Kidney epithelial cell (primary cell): ENCODE measurements at regions not wholly inside any gene's neighbourhood (a gene's known extent, or its start where the extent isn't known, plus 50 kb on each side); places are given as distances from the start of the nearest gene placed in this dataset.

Experiments
- DNase-seq: peaks from one replicate; pipeline ENCODE4 v3.0.0-alpha.2; 2010; ENCODE audit warnings: low read depth
- H3K27me3 ChIP-seq: 2 replicates; pipeline ENCODE4 v1.6.0; 2011; ENCODE audit warnings: low read length; ENCODE audit not compliant: control insufficient read depth, insufficient read depth
- H3K36me3 ChIP-seq: 2 replicates; pipeline ENCODE4 v1.5.1; 2011; ENCODE audit warnings: low read length; ENCODE audit not compliant: control insufficient read depth, insufficient read depth
- H3K4me3 ChIP-seq: 2 replicates; pipeline ENCODE4 v1.5.1; 2011; ENCODE audit warnings: low read depth, mild to moderate bottlenecking, control low read depth, low read length
- CTCF ChIP-seq: IDR thresholded peaks from 2 replicates; pipeline ENCODE4 v1.5.1; 2011; ENCODE audit warnings: mild to moderate bottlenecking, moderate library complexity, low read length, control low read depth, inconsistent platforms; ENCODE audit not compliant: insufficient read depth, poor library complexity, severe bottlenecking

DNA sequence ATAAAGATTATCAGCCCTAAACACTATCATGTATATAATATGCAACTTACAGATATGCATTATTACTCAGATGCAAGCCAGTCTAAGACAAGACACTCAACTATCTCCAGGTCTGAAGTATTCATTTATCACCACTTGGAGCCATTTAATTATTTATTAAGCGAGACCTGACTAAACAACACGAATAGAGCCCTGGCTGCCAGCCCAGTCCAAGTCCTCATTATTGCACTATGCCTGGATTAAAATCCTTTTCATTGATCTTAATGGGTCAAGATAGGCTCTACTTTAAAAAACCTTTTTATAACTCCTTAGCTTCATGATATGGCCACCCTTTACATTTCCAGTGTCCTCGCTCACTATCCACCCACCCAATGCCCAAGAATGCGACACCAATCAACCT lies 183.1 kb upstream of the MARCKS start:
- Histone ChIP-seq H3K4me3 (no peak overlapping the region), H3K36me3 (no peaks in the 10 kb centered on the region), H3K27me3 (no peaks in the 10 kb centered on the region)
- no peak for TF ChIP-seq CTCF
- no peak for DNase-seq

DNA sequence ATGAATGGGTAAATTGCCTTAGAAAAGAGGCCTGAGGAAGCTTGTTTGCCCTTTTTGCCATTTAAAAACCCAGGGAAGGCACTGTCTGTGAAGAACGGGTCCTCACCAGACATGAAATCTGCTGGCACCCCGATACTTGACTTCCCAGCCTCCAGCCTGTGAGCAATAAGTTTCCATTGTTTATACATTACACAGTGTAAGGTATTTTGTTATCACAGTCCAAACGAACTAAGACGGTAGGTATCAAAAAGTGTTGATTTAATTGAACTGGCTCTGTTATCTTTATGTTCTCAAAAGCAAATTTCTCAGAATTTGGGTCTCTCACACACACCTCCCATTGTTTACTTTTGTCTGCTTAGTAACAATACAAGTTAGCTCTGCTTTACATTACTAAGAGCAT lies 181.1 kb upstream of the MARCKS start:
- Histone ChIP-seq H3K36me3 (no peaks in the 10 kb centered on the region), H3K4me3 (no peak overlapping the region), H3K27me3 (no peaks in the 10 kb centered on the region)
- DNase-seq, result no peak
- TF ChIP-seq CTCF, result no peak

DNA sequence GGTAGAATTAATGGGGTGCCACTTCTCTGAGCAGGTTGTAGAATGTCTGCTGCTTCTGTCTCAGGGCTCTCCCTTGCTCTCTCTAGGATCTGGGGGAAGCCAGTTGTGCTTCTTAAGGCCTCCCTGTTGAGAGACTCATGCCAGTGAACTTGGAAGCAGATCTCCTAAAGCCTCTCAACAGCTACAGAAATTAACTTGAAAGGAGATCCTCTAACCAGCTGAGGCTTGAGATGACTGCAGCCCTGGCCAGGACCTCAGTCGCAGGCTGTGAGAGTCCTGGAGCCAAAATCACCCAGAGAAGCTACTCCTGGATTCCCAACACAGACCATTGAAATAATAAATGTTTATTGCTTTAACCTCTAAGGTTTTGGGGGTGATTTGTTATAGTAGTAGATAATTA lies 180.2 kb upstream of the MARCKS start:
- DNase-seq, result no peak
- no peak for TF ChIP-seq CTCF
- H3K36me3 ChIP-seq, result no peaks in the 10 kb centered on the region
- H3K27me3 ChIP-seq, result no peaks in the 10 kb centered on the region
- no peak overlapping the region for H3K4me3 ChIP-seq

DNA sequence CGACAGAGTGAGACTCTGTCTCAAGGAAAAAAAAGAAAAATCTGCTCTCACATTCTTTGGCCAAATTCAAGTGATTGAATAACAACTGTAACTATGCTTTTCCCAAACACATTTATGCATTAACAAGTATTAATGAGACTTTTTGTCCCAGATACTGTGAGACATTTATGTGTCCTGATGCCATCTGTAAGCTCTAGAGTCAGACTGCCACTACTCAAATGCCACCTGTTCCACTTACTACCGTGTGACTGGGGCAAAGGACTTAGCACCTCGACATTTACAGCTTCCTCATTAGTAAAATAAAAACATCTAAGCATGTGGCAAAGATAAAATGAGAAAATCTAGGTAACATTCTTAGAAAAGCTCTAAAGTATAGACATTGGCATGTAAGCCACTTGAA lies 178.1 kb upstream of the MARCKS start:
- Histone ChIP-seq H3K27me3 (no peaks in the 10 kb centered on the region), H3K4me3 (no peak overlapping the region), H3K36me3 (no peaks in the 10 kb centered on the region)
- DNase-seq, result no peak
- no peak for TF ChIP-seq CTCF

DNA sequence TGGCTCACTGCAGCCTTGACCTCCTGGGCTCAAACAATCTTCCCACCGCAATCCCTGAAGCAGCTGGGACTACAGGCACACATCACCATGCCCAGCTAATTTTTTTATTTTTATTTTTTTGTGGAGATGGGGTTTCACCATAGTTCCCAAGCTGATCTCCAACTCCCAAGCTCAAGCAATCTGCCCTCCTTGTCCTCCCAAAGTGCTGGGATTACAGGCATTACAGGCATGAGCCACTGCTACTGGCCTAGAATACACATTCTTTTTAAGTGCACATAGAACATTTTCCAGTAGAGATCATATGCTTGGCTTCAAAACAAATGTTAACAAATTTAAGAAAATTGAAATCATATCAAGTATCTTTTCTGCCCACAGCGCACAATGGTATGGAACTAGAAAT lies 176.8 kb upstream of the MARCKS start:
- H3K36me3 ChIP-seq, result no peaks in the 10 kb centered on the region
- no peaks in the 10 kb centered on the region for H3K27me3 ChIP-seq
- no peak overlapping the region for H3K4me3 ChIP-seq
- TF ChIP-seq CTCF, result no peak
- no peak for DNase-seq

GRCh38 chr6:113683968-113684367 lies 173.2 kb upstream of the MARCKS start:
- H3K4me3 ChIP-seq, result no peak overlapping the region
- TF ChIP-seq CTCF, result no peak
- no peaks in the 10 kb centered on the region for H3K27me3 ChIP-seq
- no peaks in the 10 kb centered on the region for H3K36me3 ChIP-seq
- DNase-seq, result no peak
